Neural cell (in vitro differentiated cells): ENCODE measurements at regions not wholly inside any gene's neighbourhood (a gene's known extent, or its start where the extent isn't known, plus 50 kb on each side); places are given as distances from the start of the nearest gene placed in this dataset.

Experiments used
- H2AFZ ChIP-seq: fragments of 200-600, 300-800 bp; sonication (generic), shearing (Covaris generic); 2 replicates; pipeline ENCODE4 v1.6.0; 2014; ENCODE audit warnings: low read depth, mild to moderate bottlenecking, antibody characterized with exemption, low read length, moderate library complexity
- H3F3A ChIP-seq: fragments of 200-600 bp; shearing (Covaris generic); 2 replicates; pipeline ENCODE4 v1.6.1; 2016; ENCODE audit warnings: mild to moderate bottlenecking, moderate library complexity, mixed read lengths, antibody characterized with exemption, low read length; ENCODE audit not compliant: insufficient read depth, poor library complexity, severe bottlenecking
- H3K27ac ChIP-seq: fragments of 200-600, 300-800 bp; sonication (generic), shearing (Covaris generic); 2 replicates; pipeline ENCODE4 v1.5.1; 2014; ENCODE audit warnings: mild to moderate bottlenecking, low read length, moderate library complexity
- H3K27me3 ChIP-seq: fragments of 300-800, 200-600 bp; sonication (generic), shearing (Covaris generic); 2 replicates; pipeline ENCODE4 v1.6.0; 2014; ENCODE audit warnings: mild to moderate bottlenecking, low read depth, low read length, moderate library complexity; ENCODE audit not compliant: insufficient read depth
- H3K36me3 ChIP-seq: fragments of 300-800, 200-600 bp; sonication (generic), shearing (Covaris generic); 2 replicates; pipeline ENCODE4 v1.5.1; 2014; ENCODE audit warnings: mild to moderate bottlenecking, antibody characterized with exemption, low read length, moderate library complexity; ENCODE audit not compliant: insufficient read depth
- H3K4me2 ChIP-seq: fragments of 300-800, 200-600 bp; sonication (generic), shearing (Covaris generic); 2 replicates; pipeline ENCODE4 v1.6.0; 2014; ENCODE audit warnings: mild to moderate bottlenecking, low read length
- H3K4me3 ChIP-seq: fragments of 300-800, 200-600 bp; sonication (generic), shearing (Covaris generic); 2 replicates; pipeline ENCODE4 v1.5.1; 2014; ENCODE audit warnings: mild to moderate bottlenecking, low read length, moderate library complexity
- H3K79me2 ChIP-seq: fragments of 200-600 bp; shearing (Covaris generic); replicated peaks from 2 replicates; pipeline ENCODE4 v1.6.0; 2014; ENCODE audit warnings: mild to moderate bottlenecking, low read length, moderate library complexity; ENCODE audit not compliant: insufficient read depth
- H3K9ac ChIP-seq: fragments of 300-800, 200-600 bp; sonication (generic), shearing (Covaris generic); 2 replicates; pipeline ENCODE4 v1.6.1; 2016; ENCODE audit warnings: mild to moderate bottlenecking, low read length, mixed read lengths
- H3K9me2 ChIP-seq: fragments of 200-600 bp; shearing (Covaris generic); 2 replicates; pipeline ENCODE4 v1.6.1; 2016; ENCODE audit warnings: mild to moderate bottlenecking, low read length, mixed read lengths; ENCODE audit not compliant: insufficient read depth
- H3K9me3 ChIP-seq: fragments of 200-600, 300-800 bp; sonication (generic), shearing (Covaris generic); 2 replicates; pipeline ENCODE4 v1.6.1; 2016; ENCODE audit warnings: mild to moderate bottlenecking, mixed run types, low read length, moderate library complexity, mixed read lengths
- H4K20me1 ChIP-seq: fragments of 200-600 bp; shearing (Covaris generic); 2 replicates; pipeline ENCODE4 v1.6.1; 2016; ENCODE audit warnings: mild to moderate bottlenecking, mixed run types; ENCODE audit not compliant: insufficient read depth
- EP300 ChIP-seq: fragments of 450-650 bp; conservative IDR thresholded peaks from 2 replicates; pipeline ENCODE4 v1.6.1; 2014; ENCODE audit warnings: antibody characterized with exemption, mild to moderate bottlenecking, moderate library complexity; ENCODE audit not compliant: poor library complexity, severe bottlenecking
- EZH2 ChIP-seq: fragments of 200-600, 300-800 bp; shearing (Covaris generic), sonication (generic); IDR thresholded peaks from 2 replicates; pipeline ENCODE4 v1.6.1; 2014; ENCODE audit warnings: antibody characterized with exemption, low read length, borderline replicate concordance, mild to moderate bottlenecking; ENCODE audit not compliant: insufficient read depth, poor library complexity, severe bottlenecking
- MXI1 ChIP-seq: fragments of 450-650 bp; conservative IDR thresholded peaks from 2 replicates; pipeline ENCODE4 v1.6.1; 2014; ENCODE audit warnings: antibody characterized with exemption, mild to moderate bottlenecking; ENCODE audit not compliant: poor library complexity, severe bottlenecking
- POLR2AphosphoS5 ChIP-seq: IDR thresholded peaks from 2 replicates; pipeline ENCODE4 v1.6.1; 2012
- RAD21 ChIP-seq: fragments of 450-650 bp; conservative IDR thresholded peaks from 2 replicates; pipeline ENCODE4 v1.6.1; 2014; ENCODE audit warnings: antibody characterized with exemption, mild to moderate bottlenecking, moderate library complexity
- REST ChIP-seq: IDR thresholded peaks from 2 replicates; pipeline ENCODE4 v1.6.1; 2012; ENCODE audit warnings: borderline replicate concordance
- SMC3 ChIP-seq: fragments of 450-650 bp; conservative IDR thresholded peaks from 2 replicates; pipeline ENCODE4 v1.6.1; 2014; ENCODE audit warnings: antibody characterized with exemption, mild to moderate bottlenecking, moderate library complexity; ENCODE audit not compliant: poor library complexity
- TAF1 ChIP-seq: IDR thresholded peaks from 2 replicates; pipeline ENCODE4 v1.6.1; 2012; ENCODE audit warnings: low read depth
- TF ChIP-seq, protein P1 (sequence below): fragments of 450-650 bp; IDR thresholded peaks from 2 replicates; pipeline ENCODE4 v1.5.1; 2014; ENCODE audit warnings: antibody characterized with exemption, mild to moderate bottlenecking, moderate library complexity; ENCODE audit not compliant: poor library complexity, severe bottlenecking

GRCh38 chr10:35854661-35855060 is 212.6 kb upstream of the FZD8 start:
- Histone ChIP-seq H3K27ac (no peak overlapping the region), H3K9me3 (no peaks in the 10 kb centered on the region), H3K79me2 (no peaks in the 10 kb centered on the region), H4K20me1 (no peaks in the 10 kb centered on the region), H3K4me2 (no peak overlapping the region), H3F3A (no peaks in the 10 kb centered on the region), H3K9ac (no peak overlapping the region), H3K9me2 (no peaks in the 10 kb centered on the region), H3K27me3 (no peaks in the 10 kb centered on the region), H2AFZ (no peak overlapping the region), H3K4me3 (no peak overlapping the region), H3K36me3 (no peaks in the 10 kb centered on the region)
- TF ChIP-seq RAD21 (no peak), POLR2AphosphoS5 (no peak), EZH2 (no peak), REST (no peak), SMC3 (no peak), EP300 (no peak), MXI1 (no peak), TAF1 (no peak)
- TF ChIP-seq, protein P1, sequence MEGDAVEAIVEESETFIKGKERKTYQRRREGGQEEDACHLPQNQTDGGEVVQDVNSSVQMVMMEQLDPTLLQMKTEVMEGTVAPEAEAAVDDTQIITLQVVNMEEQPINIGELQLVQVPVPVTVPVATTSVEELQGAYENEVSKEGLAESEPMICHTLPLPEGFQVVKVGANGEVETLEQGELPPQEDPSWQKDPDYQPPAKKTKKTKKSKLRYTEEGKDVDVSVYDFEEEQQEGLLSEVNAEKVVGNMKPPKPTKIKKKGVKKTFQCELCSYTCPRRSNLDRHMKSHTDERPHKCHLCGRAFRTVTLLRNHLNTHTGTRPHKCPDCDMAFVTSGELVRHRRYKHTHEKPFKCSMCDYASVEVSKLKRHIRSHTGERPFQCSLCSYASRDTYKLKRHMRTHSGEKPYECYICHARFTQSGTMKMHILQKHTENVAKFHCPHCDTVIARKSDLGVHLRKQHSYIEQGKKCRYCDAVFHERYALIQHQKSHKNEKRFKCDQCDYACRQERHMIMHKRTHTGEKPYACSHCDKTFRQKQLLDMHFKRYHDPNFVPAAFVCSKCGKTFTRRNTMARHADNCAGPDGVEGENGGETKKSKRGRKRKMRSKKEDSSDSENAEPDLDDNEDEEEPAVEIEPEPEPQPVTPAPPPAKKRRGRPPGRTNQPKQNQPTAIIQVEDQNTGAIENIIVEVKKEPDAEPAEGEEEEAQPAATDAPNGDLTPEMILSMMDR = no peak

DNA sequence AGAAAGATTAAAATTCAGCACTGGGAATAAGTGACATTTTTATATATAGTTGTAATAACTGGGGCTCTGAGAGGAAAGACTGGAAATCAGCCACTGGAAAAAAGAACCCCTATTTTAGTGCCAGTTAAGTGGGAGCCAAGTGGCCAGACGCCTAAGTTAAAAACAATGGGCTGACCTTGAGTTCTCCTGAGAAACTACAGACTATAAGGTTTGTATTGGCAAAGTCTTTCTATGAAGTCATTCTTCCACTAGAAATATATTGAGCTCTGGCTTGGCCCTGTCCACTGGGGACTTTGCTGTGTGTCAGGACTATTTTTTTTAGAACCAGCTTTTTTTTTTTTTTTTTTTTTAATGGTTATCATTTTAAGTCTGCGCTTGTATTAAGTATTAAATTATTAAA is 210.6 kb upstream of the FZD8 start:
- H3K9ac ChIP-seq = no peak overlapping the region
- TF ChIP-seq POLR2AphosphoS5 (no peak), RAD21 (no peak)
- H3F3A ChIP-seq = no peaks in the 10 kb centered on the region
- H3K9me2 ChIP-seq = no peaks in the 10 kb centered on the region
- H3K4me3 ChIP-seq = no peak overlapping the region
- H3K36me3 ChIP-seq = no peaks in the 10 kb centered on the region
- no peaks in the 10 kb centered on the region for H4K20me1 ChIP-seq
- no peaks in the 10 kb centered on the region for H3K27me3 ChIP-seq
- H3K79me2 ChIP-seq = no peaks in the 10 kb centered on the region
- H3K9me3 ChIP-seq = no peaks in the 10 kb centered on the region
- no peak overlapping the region for H3K27ac ChIP-seq
- no peak overlapping the region for H3K4me2 ChIP-seq
- H2AFZ ChIP-seq = no peak overlapping the region

DNA sequence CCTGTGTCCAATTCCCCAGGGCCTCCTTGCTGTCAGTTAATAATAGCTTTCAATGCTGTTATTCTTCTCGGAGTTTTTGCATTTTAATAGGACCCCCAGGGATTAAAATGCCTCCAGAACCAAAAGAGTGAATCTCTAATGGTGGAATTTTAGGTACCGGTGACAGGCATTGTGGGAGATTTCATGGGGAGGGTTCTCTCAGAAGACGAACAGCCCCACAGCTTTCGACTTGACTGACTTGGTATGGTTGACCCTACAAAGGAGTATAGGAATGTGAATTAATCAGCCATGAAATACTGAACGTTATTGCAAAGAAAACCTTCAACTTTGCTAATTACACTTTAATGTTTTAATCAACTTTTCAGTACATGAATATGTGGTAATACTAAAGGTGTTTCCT is 206.3 kb upstream of the FZD8 start:
- Histone ChIP-seq H3K27me3 (no peaks in the 10 kb centered on the region), H3K27ac (no peak overlapping the region), H3K79me2 (no peaks in the 10 kb centered on the region), H3K9me2 (no peaks in the 10 kb centered on the region), H3K9ac (no peak overlapping the region), H3K36me3 (no peaks in the 10 kb centered on the region), H4K20me1 (no peaks in the 10 kb centered on the region), H3F3A (no peaks in the 10 kb centered on the region), H3K4me2 (no peak overlapping the region), H2AFZ (no peak overlapping the region), H3K9me3 (no peaks in the 10 kb centered on the region), H3K4me3 (no peak overlapping the region)
- TF ChIP-seq MXI1 = no peak
- TF ChIP-seq RAD21 = no peak
- TF ChIP-seq SMC3 = no peak
- TF ChIP-seq, protein P1 = no peak
- no peak for TF ChIP-seq EZH2
- TF ChIP-seq EP300 = no peak
- no peak for TF ChIP-seq TAF1
- no peak for TF ChIP-seq REST
- no peak for TF ChIP-seq POLR2AphosphoS5
